Esophagus muscularis mucosa (tissue), 3 donors: ENCODE measurements at regions not wholly inside any gene's neighbourhood (a gene's known extent, or its start where the extent isn't known, plus 50 kb on each side); places are given as distances from the start of the nearest gene placed in this dataset.

Experiments
- POLR2A ChIP-seq: fragments of 450-650 bp; IDR thresholded peaks from one replicate; pipeline ENCODE4 v1.6.1; 2017; ENCODE audit warnings: antibody characterized with exemption, moderate library complexity, mild to moderate bottlenecking, low read depth
- POLR2AphosphoS5 ChIP-seq, 2 donors: sonication (generic); formaldehyde crosslinking; IDR thresholded peaks; one replicate each; pipeline ENCODE4 v1.6.1; 2017; ENCODE audit warnings: antibody characterized with exemption in 2 of 2
- TF ChIP-seq, protein P1 (sequence below), 3 experiments: fragments of 200-600 bp in 2 of 3; fragments of 450-650 bp in 1 of 3; sonication (generic) in 2 of 3; IDR thresholded peaks; one replicate each; pipeline ENCODE4 v1.5.1; 2017 to 2019; ENCODE audit warnings: antibody characterized with exemption in 3 of 3, mild to moderate bottlenecking in 2 of 3, moderate library complexity in 1 of 3

DNA sequence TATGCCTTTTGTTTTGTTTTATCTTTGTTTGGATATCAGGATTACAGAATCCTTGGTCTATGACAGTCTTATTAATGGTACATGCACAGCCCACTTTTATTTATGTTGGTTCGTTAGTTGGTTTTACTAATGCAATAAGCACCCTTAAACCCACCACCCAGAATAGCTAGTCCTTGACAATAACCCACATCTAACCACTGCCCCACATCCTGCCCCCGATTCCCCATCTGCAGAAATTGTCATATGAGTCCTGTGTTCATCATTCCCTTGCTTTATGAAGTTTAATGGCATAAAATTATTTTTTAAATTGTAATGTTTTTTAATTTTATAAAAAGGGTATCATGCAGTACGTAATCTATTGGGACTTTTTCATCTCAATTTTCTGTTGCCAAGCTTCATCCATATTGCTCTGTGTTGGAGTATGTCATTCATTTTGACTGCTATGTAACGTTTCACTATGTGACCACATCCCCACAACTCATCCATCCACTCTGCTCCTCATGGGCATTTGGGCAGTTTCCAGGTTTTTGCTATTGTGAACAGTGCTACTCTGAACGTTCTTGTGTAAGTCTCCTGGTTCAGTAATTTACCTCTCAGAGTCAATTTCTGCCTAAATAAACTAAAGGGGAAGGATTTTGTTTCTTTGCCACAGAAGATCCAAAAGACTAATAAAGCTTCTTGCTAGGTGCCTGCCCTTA, 150.4 kb downstream of the MRPL14 start:
- TF ChIP-seq, protein P1, sequence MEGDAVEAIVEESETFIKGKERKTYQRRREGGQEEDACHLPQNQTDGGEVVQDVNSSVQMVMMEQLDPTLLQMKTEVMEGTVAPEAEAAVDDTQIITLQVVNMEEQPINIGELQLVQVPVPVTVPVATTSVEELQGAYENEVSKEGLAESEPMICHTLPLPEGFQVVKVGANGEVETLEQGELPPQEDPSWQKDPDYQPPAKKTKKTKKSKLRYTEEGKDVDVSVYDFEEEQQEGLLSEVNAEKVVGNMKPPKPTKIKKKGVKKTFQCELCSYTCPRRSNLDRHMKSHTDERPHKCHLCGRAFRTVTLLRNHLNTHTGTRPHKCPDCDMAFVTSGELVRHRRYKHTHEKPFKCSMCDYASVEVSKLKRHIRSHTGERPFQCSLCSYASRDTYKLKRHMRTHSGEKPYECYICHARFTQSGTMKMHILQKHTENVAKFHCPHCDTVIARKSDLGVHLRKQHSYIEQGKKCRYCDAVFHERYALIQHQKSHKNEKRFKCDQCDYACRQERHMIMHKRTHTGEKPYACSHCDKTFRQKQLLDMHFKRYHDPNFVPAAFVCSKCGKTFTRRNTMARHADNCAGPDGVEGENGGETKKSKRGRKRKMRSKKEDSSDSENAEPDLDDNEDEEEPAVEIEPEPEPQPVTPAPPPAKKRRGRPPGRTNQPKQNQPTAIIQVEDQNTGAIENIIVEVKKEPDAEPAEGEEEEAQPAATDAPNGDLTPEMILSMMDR (IDR thresholded peaks at IDR 0.05) = no peak
- TF ChIP-seq POLR2A (no peak), POLR2AphosphoS5 (IDR thresholded peaks at IDR 0.05) (no peak)
